GM21447 (cell line): ENCODE measurements at regions not wholly inside any gene's neighbourhood (a gene's known extent, or its start where the extent isn't known, plus 50 kb on each side); places are given as distances from the start of the nearest gene placed in this dataset.

Experiments
- ATAC-seq: cut with Tn5 transposase; IDR thresholded peaks from one replicate; pipeline ENCODE4 v1.9.1; 2021; ENCODE audit not compliant: unreplicated experiment

DNA sequence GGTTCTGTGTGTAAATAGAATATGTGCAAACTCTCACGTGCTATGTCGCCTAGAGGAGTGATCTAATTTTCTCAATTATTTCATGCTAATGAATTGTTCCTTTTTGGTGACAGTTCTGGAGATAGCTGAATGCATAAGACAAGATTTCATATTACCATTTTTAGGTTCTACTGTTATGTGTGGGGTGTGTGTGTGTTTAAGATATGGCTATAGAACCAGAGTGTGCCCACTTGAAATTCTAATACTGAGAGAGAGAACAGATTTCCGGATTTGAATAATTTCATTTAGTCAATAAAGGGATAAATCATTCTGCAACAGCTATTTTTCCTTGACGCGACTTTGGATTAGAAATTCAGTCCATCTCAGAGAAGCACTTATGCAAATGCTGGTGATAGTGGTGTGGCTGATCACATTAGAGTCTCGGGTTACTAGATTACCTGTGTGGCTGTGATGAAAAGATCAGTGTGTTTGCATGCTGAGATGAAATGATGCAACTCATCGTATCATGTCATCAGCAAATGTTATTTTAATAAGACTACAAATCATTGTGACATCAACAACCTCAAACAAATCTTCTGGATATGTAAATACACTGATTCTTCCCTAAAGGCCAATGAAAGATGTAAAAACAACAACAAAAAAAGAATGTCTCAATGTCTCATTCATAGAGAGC is 415.9 kb downstream of the EPHA4 start:
- ATAC-seq: no peak

DNA sequence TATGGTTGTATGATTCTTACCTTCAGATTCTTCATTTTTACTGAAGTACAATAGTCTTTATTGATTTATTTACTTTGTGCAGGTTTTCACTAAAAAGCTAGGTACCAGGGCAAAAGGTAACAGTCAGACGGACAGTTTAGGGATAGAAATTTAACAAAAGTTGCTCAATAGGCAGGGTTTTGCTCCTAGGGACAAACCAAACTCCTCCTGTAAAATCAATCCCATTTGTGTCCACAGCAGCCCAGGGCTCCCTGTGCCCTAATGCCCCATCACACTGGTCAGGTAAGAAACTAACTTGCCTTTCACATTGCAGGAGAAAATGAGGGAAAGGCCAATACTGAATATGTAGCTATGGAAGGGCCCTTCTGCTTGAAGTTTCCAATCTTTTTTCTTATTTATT is 410.9 kb downstream of the EPHA4 start:
- no peak for ATAC-seq

DNA sequence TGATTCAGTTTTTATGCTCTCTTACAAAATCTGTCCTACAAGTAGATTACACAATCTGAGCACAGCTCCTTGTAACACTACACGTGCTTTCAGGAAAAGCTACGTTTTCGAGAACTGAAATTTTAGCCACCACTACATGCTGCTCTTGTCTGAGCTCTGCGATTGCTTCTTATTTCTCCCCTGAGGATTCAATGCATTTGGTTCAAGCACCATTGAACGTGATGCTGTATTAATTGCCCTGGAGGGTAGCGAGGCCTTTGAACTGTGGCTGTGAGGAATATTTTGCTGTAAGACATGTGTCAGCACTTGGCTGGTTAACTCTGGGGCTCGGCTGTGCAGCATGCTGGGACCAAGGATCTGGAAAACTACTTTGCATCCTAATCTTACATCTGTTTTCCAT is 405.8 kb downstream of the EPHA4 start:
- ATAC-seq: no peak

DNA sequence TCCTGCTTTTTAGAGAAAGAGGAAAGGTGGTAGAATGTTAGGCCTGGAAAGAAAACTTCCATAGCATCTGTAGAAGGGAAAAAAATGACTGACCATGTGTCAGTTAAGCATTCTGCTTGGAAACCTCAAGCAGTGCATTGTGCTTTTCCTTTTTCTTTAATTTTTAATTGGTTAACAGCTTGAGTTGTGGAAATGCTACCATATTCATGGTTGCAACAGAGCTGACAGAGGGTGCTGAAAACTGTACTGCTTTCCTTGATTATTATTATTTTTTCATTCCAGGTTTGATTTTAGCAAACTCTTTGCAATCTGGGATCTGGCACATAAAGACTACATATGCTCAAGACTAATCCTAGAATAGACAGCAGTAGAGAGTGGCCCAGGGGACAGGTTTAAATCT is 404.5 kb downstream of the EPHA4 start:
- no peak for ATAC-seq

DNA sequence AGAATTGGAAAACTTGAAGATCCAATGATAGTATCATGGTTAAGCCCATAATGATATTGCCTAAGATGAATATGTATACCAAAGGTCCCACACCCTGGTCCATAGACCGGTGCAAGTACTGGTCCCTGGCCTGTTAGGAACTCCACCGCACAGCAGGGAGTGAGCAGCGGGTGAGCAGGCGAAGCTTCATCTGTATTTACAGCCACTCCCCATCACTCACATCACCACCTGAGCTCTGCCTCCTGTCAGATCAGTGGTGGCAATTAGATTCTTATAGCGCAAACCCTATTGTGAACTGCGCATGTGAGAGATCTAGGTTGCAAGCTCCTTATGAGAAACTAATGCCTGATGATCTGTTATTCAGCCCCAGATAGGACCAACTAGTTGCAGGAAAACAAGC is 402.4 kb downstream of the EPHA4 start:
- ATAC-seq: no peak

DNA sequence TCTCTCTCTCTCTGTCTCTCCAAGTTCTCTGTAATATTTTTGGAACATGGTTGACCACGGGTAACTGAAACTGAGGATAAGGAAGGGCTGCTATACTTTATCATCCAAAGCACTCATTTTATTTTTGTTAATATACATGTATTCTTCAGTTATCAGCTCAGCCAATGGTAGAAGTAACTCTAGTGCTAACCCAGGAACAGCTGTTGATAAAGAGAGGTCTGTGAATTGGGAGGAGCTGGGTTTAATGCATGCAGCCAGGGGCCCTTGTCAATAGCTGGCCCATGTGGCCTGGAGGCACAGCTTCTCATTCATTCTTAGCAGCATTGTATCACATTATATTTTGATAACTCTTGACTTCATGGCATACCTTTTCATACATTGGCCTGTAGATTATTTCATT is 401.6 kb downstream of the EPHA4 start:
- no peak for ATAC-seq

DNA sequence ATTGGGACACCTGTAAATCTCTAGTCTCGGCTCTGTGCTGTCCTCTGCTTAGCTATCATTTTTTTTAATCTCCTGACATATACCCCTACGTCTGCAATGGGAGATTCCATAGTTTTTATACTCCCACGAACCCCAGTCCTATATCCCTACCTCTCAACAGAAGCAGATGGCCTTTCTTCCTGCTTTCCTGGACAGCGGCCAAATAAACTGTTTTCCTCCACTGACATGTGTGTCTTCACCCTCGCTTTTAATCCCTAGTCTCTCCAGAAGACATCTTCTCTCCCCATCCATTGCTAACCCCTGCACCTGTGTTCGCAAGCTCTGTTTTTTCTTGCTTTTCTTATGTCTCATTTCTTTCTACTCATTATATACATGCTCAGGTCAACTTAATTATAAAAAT is 395.4 kb downstream of the EPHA4 start:
- ATAC-seq: no peak

DNA sequence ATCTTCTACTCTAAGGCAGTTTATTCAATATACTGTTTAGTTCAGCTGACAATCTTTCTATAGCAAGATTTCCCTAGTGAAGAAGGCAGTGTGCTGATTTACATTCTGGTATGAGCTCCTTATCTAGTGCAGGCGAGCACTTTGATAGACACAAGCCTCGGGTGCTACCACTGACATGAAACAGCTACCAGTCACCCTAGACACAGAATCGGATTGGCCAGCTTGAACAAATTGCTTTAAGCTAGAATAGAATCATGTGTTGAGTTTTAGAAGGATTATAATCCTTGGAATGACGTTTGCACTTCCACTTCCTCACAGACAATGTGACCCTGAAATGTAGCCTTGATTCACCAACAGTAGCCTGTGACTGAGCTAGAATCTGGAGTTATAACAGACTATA is 394.0 kb downstream of the EPHA4 start:
- no peak for ATAC-seq

DNA sequence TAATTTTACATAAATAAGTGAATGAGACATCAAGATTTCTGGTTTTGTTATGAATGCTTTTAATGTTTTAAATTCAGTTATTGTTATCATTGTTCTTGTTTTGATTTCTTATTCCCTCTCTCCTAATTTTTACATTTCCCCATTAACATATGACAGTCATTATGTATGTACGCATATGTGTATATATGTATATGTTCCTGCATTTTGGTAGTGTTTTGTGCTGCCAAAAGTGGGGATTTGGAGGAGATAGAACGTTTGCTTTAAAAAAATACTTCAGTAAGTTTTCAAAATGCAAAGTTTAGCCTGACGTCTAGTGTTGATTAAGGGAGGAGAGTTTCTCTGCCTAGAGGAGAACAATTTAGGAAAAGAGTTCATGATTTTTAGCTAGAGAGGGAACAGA is 385.2 kb downstream of the EPHA4 start:
- ATAC-seq: no peak

DNA sequence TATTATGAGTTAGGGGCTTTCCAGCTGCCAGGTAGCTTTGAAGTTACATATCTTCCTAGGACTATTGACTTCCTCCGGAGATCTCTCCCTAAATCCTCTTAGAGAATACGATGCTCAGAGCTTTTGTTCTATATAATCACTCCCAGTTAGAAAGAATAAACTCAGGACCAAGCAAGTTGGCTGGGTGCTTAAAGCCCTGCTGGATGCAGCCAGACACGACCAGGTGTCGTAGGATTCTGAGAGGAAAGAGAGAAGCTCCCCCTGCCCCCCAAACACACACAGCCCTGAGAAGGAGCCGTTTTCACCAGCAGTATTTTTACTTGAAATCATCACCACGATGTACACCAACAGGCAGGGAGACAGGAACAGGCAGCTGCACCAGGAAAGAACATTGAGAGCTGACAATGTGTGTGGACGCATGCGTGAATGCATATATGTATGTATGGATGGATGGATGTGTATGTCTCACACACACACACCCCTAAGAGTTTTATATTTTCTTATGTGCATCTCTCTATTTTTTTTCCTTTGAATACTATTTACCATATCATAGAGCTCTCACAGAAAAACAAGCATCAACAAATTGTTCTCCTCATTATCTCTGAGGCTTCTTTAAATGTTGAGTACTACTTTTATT is 382.6 kb downstream of the EPHA4 start:
- ATAC-seq: no peak

DNA sequence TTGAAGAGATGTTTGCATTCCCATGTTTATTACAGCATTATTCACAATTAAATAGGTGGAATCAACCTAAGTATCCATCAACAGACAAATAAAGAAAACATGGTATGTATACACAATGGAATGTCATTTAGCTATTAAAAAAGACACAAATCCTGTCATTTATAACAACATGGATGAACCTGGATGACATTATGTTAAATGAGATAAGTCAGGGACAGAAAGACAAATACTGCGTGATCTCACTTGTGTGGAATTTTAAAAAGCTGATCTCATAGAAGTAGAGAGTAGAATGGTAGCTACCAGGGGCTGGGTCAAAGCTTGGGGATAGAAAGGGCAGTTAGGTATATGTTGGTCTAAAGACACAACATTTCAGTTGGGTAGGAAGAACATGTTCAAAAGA is 376.3 kb downstream of the EPHA4 start:
- ATAC-seq: no peak

DNA sequence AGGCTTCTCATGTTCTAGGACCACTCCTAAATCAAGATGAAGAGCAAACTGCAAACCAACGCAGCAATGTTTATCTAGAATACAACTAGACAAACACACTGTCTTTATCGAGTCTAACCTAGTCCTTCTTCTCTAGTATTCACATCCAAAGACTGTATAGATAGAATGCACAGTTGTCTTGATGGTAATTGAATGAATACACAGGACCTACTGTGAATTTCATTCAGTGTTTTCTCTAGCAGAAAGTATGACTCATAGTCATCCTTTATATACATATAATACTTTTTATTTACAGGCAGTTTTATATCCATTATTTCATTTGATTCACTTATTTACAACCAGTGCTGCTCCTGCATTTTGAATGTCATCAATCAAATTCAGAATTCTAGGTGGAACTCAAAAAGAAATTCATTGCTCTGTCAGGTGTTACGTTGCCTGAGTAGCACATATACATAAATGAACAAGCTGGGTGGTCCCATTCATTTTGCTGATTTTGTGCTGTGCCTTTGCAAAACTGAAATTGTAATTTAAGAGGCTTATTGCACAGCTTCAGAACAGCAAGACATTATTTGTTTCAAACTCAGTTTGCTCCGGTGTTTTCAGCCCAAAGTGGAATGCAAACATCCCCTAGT is 374.8 kb downstream of the EPHA4 start:
- no peak for ATAC-seq

DNA sequence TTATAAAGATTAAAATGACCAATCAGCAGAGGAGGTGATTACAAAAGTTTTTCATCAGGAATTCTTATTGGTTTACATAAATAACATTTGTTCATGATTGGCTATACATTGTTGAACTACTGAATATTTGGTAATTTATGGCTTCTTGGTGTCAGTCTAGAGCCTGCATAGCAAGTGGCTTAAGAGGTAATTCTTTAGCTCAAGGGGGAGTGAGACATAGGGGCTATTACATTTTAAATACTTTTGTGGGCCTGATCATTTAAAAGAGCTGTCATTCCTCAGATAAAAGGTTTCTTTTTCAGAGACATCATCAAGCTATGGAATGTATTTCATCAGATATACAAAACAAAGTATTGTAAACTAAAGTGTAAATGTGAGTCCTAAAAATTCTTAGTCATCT is 373.8 kb downstream of the EPHA4 start:
- ATAC-seq: no peak

DNA sequence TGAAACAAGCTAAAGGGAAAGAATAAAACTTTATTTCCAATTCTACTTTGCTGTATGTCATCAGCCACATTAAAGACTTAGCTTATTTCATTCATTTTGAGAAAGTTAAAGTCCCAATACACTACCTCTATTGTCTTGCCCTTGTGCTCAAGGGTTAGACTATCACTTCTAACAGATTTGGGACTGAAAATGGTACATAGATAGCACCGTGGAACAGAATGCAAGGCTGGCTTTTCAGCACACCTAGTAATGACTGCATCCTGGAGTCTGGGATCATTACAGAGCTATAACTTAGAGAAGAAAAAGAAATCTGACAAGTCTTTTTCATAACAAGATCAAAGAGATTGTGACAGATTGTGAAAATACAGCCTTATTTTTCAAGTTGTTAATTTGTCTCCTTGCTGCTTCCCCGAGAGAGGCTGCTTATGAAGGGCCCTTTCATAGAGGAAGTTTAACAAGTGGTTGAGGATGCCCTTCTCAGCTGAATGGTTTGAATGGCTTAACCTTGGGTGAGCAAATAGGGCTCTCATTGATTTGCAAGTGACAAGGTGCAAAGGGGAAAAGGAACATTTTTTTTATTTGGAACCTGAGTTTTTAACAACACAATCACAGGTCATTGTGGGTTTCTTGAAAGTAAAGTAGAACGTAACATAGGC is 371.8 kb downstream of the EPHA4 start:
- ATAC-seq: no peak

DNA sequence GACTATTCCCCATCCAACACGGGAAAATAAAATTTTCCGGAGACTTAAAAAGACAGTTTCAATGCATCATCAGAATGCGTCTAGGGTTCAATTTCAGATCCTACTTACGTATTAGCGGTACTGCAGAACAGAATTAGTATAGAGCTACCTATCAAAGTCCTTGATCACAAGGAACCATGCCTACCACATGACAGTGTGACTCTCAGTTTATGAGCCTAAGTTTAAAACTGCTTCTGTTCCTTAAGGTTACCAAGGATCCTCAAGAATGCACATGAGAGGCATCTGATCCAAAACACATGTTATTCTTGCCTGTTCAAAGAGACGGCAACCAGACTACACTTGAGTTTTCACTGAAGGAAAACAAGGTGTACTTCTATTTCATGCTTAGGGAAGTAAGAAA is 369.7 kb downstream of the EPHA4 start:
- no peak for ATAC-seq

DNA sequence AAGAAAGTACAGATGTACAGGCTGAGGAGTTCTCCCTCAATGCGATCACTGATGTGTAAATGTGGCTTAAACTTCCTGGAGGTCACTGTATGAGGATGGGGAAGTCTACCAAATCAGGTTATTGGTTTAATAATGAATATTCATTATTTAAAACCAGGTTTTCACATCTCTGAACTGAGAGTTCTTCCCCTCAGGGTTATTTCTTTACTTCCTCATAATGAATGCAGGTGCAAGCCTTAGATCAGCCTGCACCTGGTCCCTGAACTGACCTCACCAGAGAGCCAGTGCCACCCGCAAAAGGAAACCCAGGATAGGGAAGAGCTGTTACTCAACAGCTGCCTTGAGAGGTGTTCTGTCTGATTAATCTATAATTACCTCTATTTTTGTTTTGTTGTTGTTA is 369.0 kb downstream of the EPHA4 start:
- peak; percentile 91 for ATAC-seq

DNA sequence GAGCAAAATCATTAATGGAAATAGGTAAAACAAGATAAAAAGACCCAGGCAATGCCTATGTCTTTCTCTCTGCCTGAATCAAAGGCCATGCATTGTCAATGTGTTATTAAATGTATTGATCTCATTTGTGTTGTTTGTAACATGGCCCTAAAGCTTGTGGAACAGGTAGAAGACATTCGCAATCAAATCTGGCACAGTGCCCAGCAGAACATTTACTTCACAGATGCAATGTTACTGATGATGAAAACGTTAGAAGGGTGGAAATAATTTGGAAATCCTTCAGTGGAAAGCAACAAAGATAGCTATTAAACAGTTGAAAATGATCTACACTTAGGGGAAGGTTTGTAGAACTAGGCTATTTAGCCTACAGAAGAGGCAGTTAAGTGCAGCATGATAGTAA is 368.2 kb downstream of the EPHA4 start:
- no peak for ATAC-seq

DNA sequence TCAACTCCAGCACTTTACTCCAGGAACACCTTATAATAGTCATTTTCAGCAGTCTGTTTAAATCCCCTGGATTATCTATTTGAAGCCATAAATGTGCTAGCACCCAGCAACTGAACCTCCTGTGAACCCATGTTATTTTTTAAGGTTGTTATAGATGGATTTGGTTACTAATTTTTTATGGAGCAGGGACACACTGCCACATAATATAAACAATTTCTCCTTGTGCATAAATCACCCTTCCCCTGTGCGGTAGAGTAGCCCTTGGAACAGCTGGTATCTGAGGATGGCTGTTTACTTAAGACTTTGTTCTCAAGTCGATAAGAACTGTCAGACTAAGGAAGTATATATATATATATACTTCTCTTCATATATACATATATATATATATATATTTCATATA is 367.4 kb downstream of the EPHA4 start:
- ATAC-seq: no peak

DNA sequence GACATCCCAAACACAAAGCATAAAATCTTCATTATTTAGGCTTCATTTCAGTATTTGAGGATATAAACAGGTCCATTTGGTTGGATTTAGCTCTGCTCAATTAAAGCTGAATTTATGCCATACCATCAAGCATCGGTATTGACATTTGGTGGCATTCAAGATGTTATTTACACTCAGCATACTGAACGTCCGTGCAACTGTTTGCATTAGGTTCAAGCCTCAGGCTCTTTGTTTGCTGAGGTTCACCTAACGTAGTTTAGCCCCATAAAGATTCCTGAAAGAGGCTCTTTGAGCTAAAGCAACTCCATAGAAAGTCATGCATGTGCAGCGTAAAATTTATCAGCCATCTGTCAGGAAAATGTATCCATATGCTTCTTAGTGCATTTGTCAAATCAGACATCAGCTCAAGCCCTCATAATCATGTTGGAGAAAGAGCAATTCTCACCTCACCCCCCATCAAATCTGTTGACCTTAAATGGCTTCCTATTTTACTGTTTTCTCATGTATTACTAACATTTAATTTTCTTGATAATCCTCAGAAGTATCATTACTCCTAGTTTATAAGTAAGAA is 366.9 kb downstream of the EPHA4 start:
- ATAC-seq: no peak

DNA sequence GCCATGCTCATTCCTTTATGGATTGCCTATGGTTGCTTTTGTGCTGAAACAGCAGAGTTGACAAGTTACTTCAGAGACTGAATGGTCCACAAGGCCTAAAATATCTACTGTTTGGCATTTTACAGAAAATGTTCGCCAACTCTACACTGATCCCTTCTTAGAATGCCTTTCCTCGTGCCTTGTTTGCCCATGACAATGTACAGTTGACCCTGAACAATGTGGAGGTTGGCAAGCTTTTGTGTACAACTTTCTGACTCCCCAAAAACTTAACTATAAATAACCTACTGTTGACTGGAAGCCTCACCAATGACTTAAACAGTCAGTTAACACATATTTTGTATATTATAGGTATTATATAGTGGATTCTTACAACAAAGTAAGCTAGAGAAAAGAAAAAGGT is 361.4 kb downstream of the EPHA4 start:
- ATAC-seq: no peak

DNA sequence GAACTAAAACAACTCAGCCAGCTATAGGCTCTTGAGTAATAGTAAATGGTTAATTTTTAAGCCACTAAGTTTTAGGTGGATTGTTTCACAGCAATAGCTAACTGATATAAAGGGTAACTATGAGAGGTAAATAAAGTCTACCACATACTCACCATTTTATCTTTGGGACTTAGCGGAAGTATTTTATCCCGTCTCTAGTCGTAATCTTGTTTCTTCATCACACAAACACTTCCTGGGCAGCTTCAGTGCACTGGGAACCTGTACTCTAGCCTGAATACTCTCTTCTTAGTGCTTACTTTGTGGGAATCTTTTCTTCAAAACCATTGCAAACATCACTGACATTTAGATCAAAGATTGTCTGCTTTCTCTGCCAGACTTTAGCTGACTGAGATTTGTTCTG is 360.5 kb downstream of the EPHA4 start:
- ATAC-seq: no peak

DNA sequence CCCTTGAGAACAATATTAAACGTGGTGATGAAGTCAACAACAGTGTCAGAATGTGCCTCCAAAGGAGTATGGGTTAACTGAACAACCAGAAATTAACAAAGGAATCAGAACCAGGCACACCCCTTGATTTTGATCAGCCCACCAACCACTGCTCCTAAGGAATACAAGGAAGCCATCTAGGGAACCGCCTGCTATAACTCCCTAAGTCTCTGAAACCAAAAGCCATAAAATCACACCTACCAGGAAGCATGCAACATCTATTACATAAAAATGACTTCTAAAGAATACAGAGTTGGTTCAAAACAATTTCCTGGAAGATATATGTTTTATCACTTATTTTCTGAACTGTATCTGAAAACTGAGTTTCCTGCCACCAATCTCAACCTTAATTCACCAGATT is 360.0 kb downstream of the EPHA4 start:
- no peak for ATAC-seq
